ENCODE measurements at regions not wholly inside any gene's neighbourhood (a gene's known extent, or its start where the extent isn't known, plus 50 kb on each side); places are given as distances from the start of the nearest gene placed in this dataset.

- TF ChIP-seq CTCF (conservative IDR thresholded peaks at IDR 0.05; ENCODE audit: low read depth, low read length), result no peak
- H3K4me3 ChIP-seq (ENCODE audit: low read length), result no peak overlapping the region
- no peak for DNase-seq (ENCODE audit: low read depth)
Measured at GRCh38 chr15:31212326-31213080, 111.0 kb upstream of the TRPM1 start.

- H3K4me3 ChIP-seq (ENCODE audit: low read length), result no peak overlapping the region
- no peak for DNase-seq (ENCODE audit: low read depth)
- TF ChIP-seq CTCF (conservative IDR thresholded peaks at IDR 0.05; ENCODE audit: low read depth, low read length), result peak; percentile 6
Measured at GRCh38 chr15:31214158-31214863, 112.3 kb upstream of the KLF13 start.

GRCh38 chr15:31214864-31215489 lies 111.7 kb upstream of the KLF13 start:
- H3K4me3 ChIP-seq (ENCODE audit: low read length), result no peak overlapping the region
- DNase-seq (ENCODE audit: low read depth), result no peak
- TF ChIP-seq CTCF (conservative IDR thresholded peaks at IDR 0.05; ENCODE audit: low read depth, low read length), result no peak

GRCh38 chr15:31215490-31216214 lies 111.0 kb upstream of the KLF13 start:
- no peak for DNase-seq (ENCODE audit: low read depth)
- TF ChIP-seq CTCF (conservative IDR thresholded peaks at IDR 0.05; ENCODE audit: low read depth, low read length), result peak; percentile 78
- H3K4me3 ChIP-seq (ENCODE audit: low read length), result peak overlapping the region; percentile 29

GRCh38 chr15:31216215-31216911 lies 110.3 kb upstream of the KLF13 start:
- DNase-seq (ENCODE audit: low read depth), result no peak
- TF ChIP-seq CTCF (conservative IDR thresholded peaks at IDR 0.05; ENCODE audit: low read depth, low read length), result no peak
- peak overlapping the region; percentile 33 for H3K4me3 ChIP-seq (ENCODE audit: low read length)

- DNase-seq (ENCODE audit: low read depth), result no peak
- no peak overlapping the region for H3K4me3 ChIP-seq (ENCODE audit: low read length)
- TF ChIP-seq CTCF (conservative IDR thresholded peaks at IDR 0.05; ENCODE audit: low read depth, low read length), result no peak
Measured at GRCh38 chr15:31217067-31217466, 109.6 kb upstream of the KLF13 start.

All from retinal pigment epithelial cell (primary cell).